ENCODE measurements at regions not wholly inside any gene's neighbourhood (a gene's known extent, or its start where the extent isn't known, plus 50 kb on each side); places are given as distances from the start of the nearest gene placed in this dataset.

- H3K9me3 ChIP-seq: peaks cover 0 to 4% of the 10 kb centered on the region in 2 donors
- ATAC-seq: no peak
- DNase-seq: no peak
- H3K36me3 ChIP-seq: no peaks in the 10 kb centered on the region
- no peaks in the 10 kb centered on the region for H3K4me1 ChIP-seq
- H3K4me3 ChIP-seq: no peak overlapping the region
- intact Hi-C loops (cut with DNase I): no loop called here
- H3K27ac ChIP-seq: no peak overlapping the region
- no peaks in the 10 kb centered on the region for H3K27me3 ChIP-seq
- no peak for TF ChIP-seq CTCF (IDR thresholded peaks at IDR 0.05)
These were observed 136.0 kb downstream of the GJA1 start for GRCh38 chr6:121571455-121571854.

DNA sequence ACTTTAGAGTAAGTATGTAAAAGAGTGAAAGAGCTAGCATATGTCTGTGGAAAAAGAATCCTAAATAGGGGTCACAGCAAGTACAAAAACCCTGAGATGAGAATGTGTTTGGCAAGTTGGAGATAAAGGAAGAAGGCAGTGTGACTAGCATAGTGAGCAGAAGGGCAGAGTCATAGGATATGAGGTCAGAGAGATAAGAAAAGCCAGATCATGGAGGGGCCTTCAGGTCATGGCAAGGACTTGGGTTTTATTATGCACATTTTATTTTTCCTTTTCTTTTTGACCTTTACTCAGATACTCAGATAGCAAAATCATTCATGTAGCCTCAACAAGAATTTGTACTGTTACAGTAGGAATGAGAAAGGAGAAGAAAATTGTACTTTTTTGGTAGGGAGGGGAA lies 138.0 kb downstream of the GJA1 start:
- intact Hi-C loops (cut with DNase I): no loop called here
- Histone ChIP-seq H3K4me3 (no peak overlapping the region), H3K4me1 (no peaks in the 10 kb centered on the region), H3K9me3 (peaks cover 0 to 4% of the 10 kb centered on the region in 2 donors), H3K27me3 (no peaks in the 10 kb centered on the region), H3K27ac (peak overlapping the region in 1 of 2 donors; percentile 25), H3K36me3 (no peaks in the 10 kb centered on the region)
- peak; percentile 39 for ATAC-seq
- DNase-seq: no peak
- TF ChIP-seq CTCF (IDR thresholded peaks at IDR 0.05): no peak

DNA sequence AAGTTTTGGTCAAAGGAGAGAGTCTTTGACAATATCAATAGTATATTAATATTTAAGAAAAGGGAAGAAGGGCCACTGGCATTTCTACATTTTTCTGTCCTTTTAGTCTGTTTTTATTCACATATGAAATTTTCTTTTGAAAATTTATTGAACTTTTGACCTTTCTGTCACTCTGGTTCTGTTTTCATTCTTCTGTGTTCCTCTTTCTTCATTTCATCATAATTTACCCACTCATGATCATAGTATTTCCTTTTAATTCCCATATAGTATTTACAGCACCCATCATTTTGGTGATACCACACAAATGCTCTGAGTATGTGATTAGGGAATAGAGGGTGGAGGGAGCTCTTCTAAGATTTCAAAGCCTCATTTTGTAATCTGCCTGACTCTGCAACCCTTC lies 142.8 kb downstream of the GJA1 start:
- no peaks in the 10 kb centered on the region for H3K27me3 ChIP-seq
- DNase-seq: no peak
- H3K4me1 ChIP-seq: no peaks in the 10 kb centered on the region
- no peaks in the 10 kb centered on the region for H3K36me3 ChIP-seq
- TF ChIP-seq CTCF (IDR thresholded peaks at IDR 0.05): no peak
- no peak overlapping the region for H3K27ac ChIP-seq
- no peak for ATAC-seq
- H3K4me3 ChIP-seq: no peak overlapping the region
- intact Hi-C loops (cut with DNase I): no loop called here
- no peaks in the 10 kb centered on the region for H3K9me3 ChIP-seq

- Histone ChIP-seq H3K27ac (no peak overlapping the region), H3K4me1 (no peaks in the 10 kb centered on the region), H3K36me3 (no peaks in the 10 kb centered on the region), H3K27me3 (no peaks in the 10 kb centered on the region), H3K4me3 (no peak overlapping the region), H3K9me3 (no peaks in the 10 kb centered on the region)
- TF ChIP-seq CTCF (IDR thresholded peaks at IDR 0.05): no peak
- intact Hi-C loops (cut with DNase I): no loop called here
- no peak for DNase-seq
- no peak for ATAC-seq
These were observed 144.0 kb downstream of the GJA1 start for GRCh38 chr6:121579478-121579877.

DNA sequence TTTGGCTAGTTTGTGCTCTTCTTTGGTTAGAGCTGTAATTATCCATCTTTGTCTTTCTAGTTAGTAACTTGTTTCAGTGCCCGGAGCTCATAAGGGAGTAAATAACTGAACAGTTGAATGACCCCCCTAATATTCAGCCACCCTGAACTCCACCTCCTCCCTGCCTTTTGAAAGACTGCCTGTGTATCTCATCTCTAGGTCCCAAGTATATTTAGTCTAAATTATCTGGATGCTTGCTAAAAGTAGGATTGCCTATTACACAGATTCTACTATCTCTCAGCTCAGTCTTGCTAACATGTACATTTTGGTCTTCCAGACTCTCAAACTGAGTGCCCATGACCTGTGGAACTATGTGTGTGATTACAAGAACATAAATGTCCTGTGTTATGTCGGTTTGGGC lies 145.9 kb downstream of the GJA1 start:
- Histone ChIP-seq H3K4me3 (no peak overlapping the region), H3K36me3 (no peaks in the 10 kb centered on the region), H3K27me3 (no peaks in the 10 kb centered on the region), H3K4me1 (no peaks in the 10 kb centered on the region), H3K27ac (no peak overlapping the region), H3K9me3 (no peaks in the 10 kb centered on the region)
- no peak for TF ChIP-seq CTCF (IDR thresholded peaks at IDR 0.05)
- no peak for ATAC-seq
- intact Hi-C loops (cut with DNase I): no loop called here
- no peak for DNase-seq

Measured in left lung (tissue), 4 donors.